NCI-H146 treated with DMSO at 0.1 percent for 48 hours (cell line): ENCODE measurements at regions not wholly inside any gene's neighbourhood (a gene's known extent, or its start where the extent isn't known, plus 50 kb on each side); places are given as distances from the start of the nearest gene placed in this dataset.
"Not testable (repeated sequence)": the region's sequence is repeated elsewhere in the genome, so short reads cannot be mapped to it uniquely, and the experiment has no call there.

Experiments
- DNase-seq: peaks from one replicate; lab custom pipeline; 2025; ENCODE audit not compliant: unreplicated experiment; lab: John Stamatoyannopoulos, UW

GRCh38 chr4:189711956-189712355 lies 228.7 kb upstream of the FRG1 start:
- DNase-seq = not testable (repeated sequence)

- not testable (repeated sequence) for DNase-seq
These were observed 219.4 kb upstream of the FRG1 start for GRCh38 chr4:189721016-189721993.

- not testable (repeated sequence) for DNase-seq
These were observed 218.2 kb upstream of the FRG1 start for GRCh38 chr4:189722324-189723003.

- not testable (repeated sequence) for DNase-seq
These were observed 212.6 kb upstream of the FRG1 start for GRCh38 chr4:189727982-189728638.

- DNase-seq = not testable (repeated sequence)
These were observed 208.7 kb upstream of the FRG1 start for GRCh38 chr4:189731989-189732388.

- not testable (repeated sequence) for DNase-seq
These were observed 207.2 kb upstream of the FRG1 start for GRCh38 chr4:189733507-189733906.

GRCh38 chr4:189734648-189735267 lies 205.9 kb upstream of the FRG1 start:
- not testable (repeated sequence) for DNase-seq

- DNase-seq = not testable (repeated sequence)
These were observed 204.0 kb upstream of the FRG1 start for GRCh38 chr4:189736656-189737055.

GRCh38 chr4:189740118-189740517 lies 200.6 kb upstream of the FRG1 start:
- not testable (repeated sequence) for DNase-seq

- DNase-seq = no peak
These were observed 199.8 kb upstream of the FRG1 start for GRCh38 chr4:189740873-189741272.

- not testable (repeated sequence) for DNase-seq
These were observed 187.6 kb upstream of the FRG1 start for GRCh38 chr4:189753092-189753491.

GRCh38 chr4:189763583-189763982 lies 177.1 kb upstream of the FRG1 start:
- DNase-seq = no peak

- DNase-seq = no peak
These were observed 175.4 kb upstream of the FRG1 start for GRCh38 chr4:189765301-189765700.

GRCh38 chr4:189765736-189766135 lies 174.9 kb upstream of the FRG1 start:
- DNase-seq = no peak

- DNase-seq = no peak
These were observed 172.7 kb upstream of the FRG1 start for GRCh38 chr4:189767941-189768340.

GRCh38 chr4:189769131-189769530 lies 171.5 kb upstream of the FRG1 start:
- DNase-seq = no peak

GRCh38 chr4:189771696-189772361 lies 168.8 kb upstream of the FRG1 start:
- no peak for DNase-seq

GRCh38 chr4:189773909-189774308 lies 166.8 kb upstream of the FRG1 start:
- DNase-seq = no peak

GRCh38 chr4:189779281-189779980 lies 161.2 kb upstream of the FRG1 start:
- no peak for DNase-seq

GRCh38 chr4:189780391-189780790 lies 160.3 kb upstream of the FRG1 start:
- DNase-seq = no peak
